ENCODE measurements at regions not wholly inside any gene's neighbourhood (a gene's known extent, or its start where the extent isn't known, plus 50 kb on each side); places are given as distances from the start of the nearest gene placed in this dataset.

DNA sequence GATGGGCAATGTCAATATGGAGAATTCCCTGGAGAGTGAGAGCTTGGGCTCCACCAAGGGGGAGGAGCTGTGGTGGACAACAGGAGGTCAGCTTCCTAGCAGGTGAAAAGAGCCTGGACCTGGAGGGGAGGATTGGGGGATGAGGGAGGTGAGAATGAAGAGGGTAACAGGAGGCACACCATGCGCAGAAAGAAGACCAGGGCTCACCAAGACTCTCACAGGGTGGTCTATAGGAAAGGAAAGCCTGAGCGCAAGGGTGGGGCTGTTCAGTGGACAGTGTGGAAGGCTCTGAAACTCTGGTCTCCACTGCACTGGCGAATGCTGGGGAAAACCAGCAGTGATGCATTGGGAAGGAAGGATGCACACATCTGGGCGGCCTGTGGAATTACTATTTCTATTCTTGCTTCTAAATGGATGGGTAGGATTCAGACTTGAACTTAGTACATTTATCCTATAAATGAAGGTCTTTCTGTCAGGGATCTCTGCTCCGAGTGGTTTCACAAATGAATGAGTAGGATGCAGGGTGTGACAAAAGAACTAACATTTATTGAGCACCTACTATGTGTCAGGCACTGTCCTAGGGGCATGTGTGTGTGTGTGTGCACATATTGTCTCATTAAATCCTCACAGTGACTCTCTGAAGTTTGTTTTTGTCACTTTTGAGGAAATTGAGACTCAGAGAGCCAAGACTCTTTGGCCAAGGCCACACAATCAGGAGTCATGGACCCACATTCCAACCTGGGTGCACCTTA is 152.7 kb downstream of the CD83 start:
- TF ChIP-seq FOXP4 (CRISPR knock-in tag; IDR thresholded peaks at IDR 0.05), result no peak
- no peak for TF ChIP-seq ZSCAN18 (CRISPR knock-in tag; IDR thresholded peaks at IDR 0.05)
- TF ChIP-seq ZNF423 (CRISPR knock-in tag; IDR thresholded peaks at IDR 0.05), result no peak
- TF ChIP-seq, protein P1, sequence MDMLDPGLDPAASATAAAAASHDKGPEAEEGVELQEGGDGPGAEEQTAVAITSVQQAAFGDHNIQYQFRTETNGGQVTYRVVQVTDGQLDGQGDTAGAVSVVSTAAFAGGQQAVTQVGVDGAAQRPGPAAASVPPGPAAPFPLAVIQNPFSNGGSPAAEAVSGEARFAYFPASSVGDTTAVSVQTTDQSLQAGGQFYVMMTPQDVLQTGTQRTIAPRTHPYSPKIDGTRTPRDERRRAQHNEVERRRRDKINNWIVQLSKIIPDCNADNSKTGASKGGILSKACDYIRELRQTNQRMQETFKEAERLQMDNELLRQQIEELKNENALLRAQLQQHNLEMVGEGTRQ (CRISPR knock-in tag; IDR thresholded peaks at IDR 0.05), result no peak
- DNase-seq (ENCODE audit: low spot score) (no peak), ATAC-seq (no peak)
- H3K9me3 Mint-ChIP-seq, result peaks cover 12% of the 10 kb centered on the region
- ChIA-PET CTCF (interaction anchor here (0.7 to 0.8 kb wide), 2 partner anchors 11 to 37 kb away, joined by 3 to 4 read pairs; no protein-coding TSS in a partner anchor), POLR2A (interaction anchor here (0.6 kb wide), 1 partner anchor 260 kb away, joined by 3 read pairs; no protein-coding TSS in a partner anchor)
- peaks cover 28% of the 10 kb centered on the region for H3K4me1 Mint-ChIP-seq
- H3K36me3 Mint-ChIP-seq, result peaks cover 11% of the 10 kb centered on the region
- no peak overlapping the region for H3K27ac Mint-ChIP-seq
- peaks cover 48% of the 10 kb centered on the region for H3K27me3 Mint-ChIP-seq (ENCODE audit: low read depth)
- no peak overlapping the region for H3K4me3 Mint-ChIP-seq

DNA sequence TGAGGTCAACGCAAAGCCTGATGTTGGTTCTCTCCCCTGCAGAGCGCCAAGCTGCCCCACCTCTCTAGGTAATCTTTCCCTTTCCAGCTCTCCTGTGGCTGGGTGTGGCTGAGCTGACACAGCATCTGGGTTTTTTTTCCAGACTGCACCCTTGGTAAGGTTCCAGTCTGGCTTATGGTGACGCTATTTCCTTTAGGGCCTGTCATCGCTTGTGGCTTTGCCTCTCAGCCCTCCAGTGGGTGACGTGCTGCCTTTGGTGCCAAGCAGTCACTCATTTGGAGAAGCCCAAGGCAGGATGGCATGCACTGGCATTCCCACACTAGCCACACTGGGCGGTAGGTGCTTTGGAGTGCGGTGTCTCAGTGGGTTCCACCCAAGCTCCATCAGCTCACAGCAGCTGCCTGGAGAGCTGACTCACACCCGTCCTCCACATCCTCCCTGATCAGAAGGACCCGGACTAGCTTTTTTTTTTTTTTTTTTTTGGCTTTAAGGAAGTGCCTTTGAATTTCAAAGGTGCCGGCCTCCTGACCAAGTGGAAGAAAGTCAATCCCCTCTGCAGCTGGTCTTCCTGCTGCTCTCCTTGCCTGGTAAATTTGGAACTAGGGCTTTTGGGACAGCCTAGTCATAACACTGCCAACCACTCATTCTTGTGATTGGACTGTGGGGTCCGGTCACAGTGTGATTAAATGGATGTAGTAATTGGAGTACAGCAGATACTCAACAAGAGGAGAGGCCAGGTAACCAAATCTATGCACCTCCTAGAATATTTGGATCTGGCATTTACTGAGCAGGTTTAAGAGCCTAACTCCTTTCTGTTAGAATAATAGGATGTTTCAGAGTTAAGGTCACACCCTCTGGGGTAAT is 153.6 kb downstream of the CD83 start:
- DNase-seq (ENCODE audit: low spot score), result no peak
- ChIA-PET CTCF (interaction anchor here (0.7 kb wide), 1 partner anchor 36 kb away, joined by 4 read pairs; no protein-coding TSS in a partner anchor), POLR2A (interaction anchor here (0.6 kb wide), 1 partner anchor 259 kb away, joined by 3 read pairs; no protein-coding TSS in a partner anchor)
- Mint-ChIP-seq H3K4me1 (peaks cover 31% of the 10 kb centered on the region), H3K27me3 (ENCODE audit: low read depth) (peaks cover 57% of the 10 kb centered on the region), H3K9me3 (peaks cover 12% of the 10 kb centered on the region), H3K36me3 (peaks cover 11% of the 10 kb centered on the region), H3K27ac (no peak overlapping the region), H3K4me3 (no peak overlapping the region)
- no peak for ATAC-seq
- TF ChIP-seq, protein P2, sequence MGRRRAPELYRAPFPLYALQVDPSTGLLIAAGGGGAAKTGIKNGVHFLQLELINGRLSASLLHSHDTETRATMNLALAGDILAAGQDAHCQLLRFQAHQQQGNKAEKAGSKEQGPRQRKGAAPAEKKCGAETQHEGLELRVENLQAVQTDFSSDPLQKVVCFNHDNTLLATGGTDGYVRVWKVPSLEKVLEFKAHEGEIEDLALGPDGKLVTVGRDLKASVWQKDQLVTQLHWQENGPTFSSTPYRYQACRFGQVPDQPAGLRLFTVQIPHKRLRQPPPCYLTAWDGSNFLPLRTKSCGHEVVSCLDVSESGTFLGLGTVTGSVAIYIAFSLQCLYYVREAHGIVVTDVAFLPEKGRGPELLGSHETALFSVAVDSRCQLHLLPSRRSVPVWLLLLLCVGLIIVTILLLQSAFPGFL (CRISPR knock-in tag; IDR thresholded peaks at IDR 0.05; ENCODE audit: borderline replicate concordance), result no peak
- TF ChIP-seq TP53 (CRISPR knock-in tag; IDR thresholded peaks at IDR 0.05) (no peak), CBFB (CRISPR knock-in tag; IDR thresholded peaks at IDR 0.05; ENCODE audit: low read depth) (no peak), FOXP1 (CRISPR knock-in tag; IDR thresholded peaks at IDR 0.05; ENCODE audit: borderline replicate concordance) (no peak), HMGA2 (CRISPR knock-in tag; IDR thresholded peaks at IDR 0.05) (no peak), OVOL2 (CRISPR knock-in tag; IDR thresholded peaks at IDR 0.05; ENCODE audit: borderline replicate concordance) (no peak), FOXJ3 (CRISPR knock-in tag; IDR thresholded peaks at IDR 0.05; ENCODE audit: borderline replicate concordance) (no peak), ZNF423 (CRISPR knock-in tag; IDR thresholded peaks at IDR 0.05) (no peak), ZNF317 (CRISPR knock-in tag; IDR thresholded peaks at IDR 0.05; ENCODE audit: borderline replicate concordance, low read depth) (no peak), USF1 (CRISPR knock-in tag; IDR thresholded peaks at IDR 0.05) (no peak), ZNF263 (CRISPR knock-in tag; IDR thresholded peaks at IDR 0.05; ENCODE audit: low read depth) (no peak), SMAD4 (CRISPR knock-in tag; IDR thresholded peaks at IDR 0.05) (no peak), JUN (CRISPR knock-in tag; IDR thresholded peaks at IDR 0.05) (no peak), ZBTB21 (CRISPR knock-in tag; IDR thresholded peaks at IDR 0.05; ENCODE audit: borderline replicate concordance) (no peak)
- TF ChIP-seq, protein P3, sequence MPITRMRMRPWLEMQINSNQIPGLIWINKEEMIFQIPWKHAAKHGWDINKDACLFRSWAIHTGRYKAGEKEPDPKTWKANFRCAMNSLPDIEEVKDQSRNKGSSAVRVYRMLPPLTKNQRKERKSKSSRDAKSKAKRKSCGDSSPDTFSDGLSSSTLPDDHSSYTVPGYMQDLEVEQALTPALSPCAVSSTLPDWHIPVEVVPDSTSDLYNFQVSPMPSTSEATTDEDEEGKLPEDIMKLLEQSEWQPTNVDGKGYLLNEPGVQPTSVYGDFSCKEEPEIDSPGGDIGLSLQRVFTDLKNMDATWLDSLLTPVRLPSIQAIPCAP (CRISPR knock-in tag; IDR thresholded peaks at IDR 0.05), result no peak
- TF ChIP-seq, protein P4, sequence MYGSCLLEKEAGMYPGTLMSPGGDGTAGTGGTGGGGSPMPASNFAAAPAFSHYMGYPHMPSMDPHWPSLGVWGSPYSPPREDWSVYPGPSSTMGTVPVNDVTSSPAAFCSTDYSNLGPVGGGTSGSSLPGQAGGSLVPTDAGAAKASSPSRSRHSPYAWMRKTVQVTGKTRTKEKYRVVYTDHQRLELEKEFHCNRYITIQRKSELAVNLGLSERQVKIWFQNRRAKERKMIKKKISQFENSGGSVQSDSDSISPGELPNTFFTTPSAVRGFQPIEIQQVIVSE (CRISPR knock-in tag; IDR thresholded peaks at IDR 0.05; ENCODE audit: borderline replicate concordance), result no peak
- TF ChIP-seq, protein P5, sequence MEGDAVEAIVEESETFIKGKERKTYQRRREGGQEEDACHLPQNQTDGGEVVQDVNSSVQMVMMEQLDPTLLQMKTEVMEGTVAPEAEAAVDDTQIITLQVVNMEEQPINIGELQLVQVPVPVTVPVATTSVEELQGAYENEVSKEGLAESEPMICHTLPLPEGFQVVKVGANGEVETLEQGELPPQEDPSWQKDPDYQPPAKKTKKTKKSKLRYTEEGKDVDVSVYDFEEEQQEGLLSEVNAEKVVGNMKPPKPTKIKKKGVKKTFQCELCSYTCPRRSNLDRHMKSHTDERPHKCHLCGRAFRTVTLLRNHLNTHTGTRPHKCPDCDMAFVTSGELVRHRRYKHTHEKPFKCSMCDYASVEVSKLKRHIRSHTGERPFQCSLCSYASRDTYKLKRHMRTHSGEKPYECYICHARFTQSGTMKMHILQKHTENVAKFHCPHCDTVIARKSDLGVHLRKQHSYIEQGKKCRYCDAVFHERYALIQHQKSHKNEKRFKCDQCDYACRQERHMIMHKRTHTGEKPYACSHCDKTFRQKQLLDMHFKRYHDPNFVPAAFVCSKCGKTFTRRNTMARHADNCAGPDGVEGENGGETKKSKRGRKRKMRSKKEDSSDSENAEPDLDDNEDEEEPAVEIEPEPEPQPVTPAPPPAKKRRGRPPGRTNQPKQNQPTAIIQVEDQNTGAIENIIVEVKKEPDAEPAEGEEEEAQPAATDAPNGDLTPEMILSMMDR (IDR thresholded peaks at IDR 0.05), result no peak
